ENCODE measurements at regions not wholly inside any gene's neighbourhood (a gene's known extent, or its start where the extent isn't known, plus 50 kb on each side); places are given as distances from the start of the nearest gene placed in this dataset.

- POLR2A ChIA-PET = no interaction called here
- H3K27ac ChIP-seq (ENCODE audit: extremely low read length, insufficient read depth, low read length) = no peak overlapping the region
- in situ Hi-C loops (cut with HindIII; ENCODE audit: extremely low pct_ligation_motif_present, low pct_unique_long_range_greater_than_20kb) (no loop called here), intact Hi-C loops (cut with micrococcal nuclease; ENCODE audit: unreplicated experiment) (no loop called here)
- no peak overlapping the region for H2AFZ ChIP-seq (ENCODE audit: low read length)
- H3K36me3 ChIP-seq (replicated peaks in 1 of 2; ENCODE audit: control insufficient read depth in 1 of 2, insufficient read depth in 2 of 2, low read length in 2 of 2) = no peaks in the 10 kb centered on the region
- CTCF ChIA-PET (ENCODE audit: low intra/inter-chr PET ratio, low total read pairs) = no interaction called here
- TF ChIP-seq, protein P1, sequence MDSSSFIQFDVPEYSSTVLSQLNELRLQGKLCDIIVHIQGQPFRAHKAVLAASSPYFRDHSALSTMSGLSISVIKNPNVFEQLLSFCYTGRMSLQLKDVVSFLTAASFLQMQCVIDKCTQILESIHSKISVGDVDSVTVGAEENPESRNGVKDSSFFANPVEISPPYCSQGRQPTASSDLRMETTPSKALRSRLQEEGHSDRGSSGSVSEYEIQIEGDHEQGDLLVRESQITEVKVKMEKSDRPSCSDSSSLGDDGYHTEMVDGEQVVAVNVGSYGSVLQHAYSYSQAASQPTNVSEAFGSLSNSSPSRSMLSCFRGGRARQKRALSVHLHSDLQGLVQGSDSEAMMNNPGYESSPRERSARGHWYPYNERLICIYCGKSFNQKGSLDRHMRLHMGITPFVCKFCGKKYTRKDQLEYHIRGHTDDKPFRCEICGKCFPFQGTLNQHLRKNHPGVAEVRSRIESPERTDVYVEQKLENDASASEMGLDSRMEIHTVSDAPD (CRISPR knock-in tag; IDR thresholded peaks at IDR 0.05) = no peak
- TF ChIP-seq ZNF317 (CRISPR knock-in tag; IDR thresholded peaks at IDR 0.05) (no peak), YEATS2 (CRISPR knock-in tag; IDR thresholded peaks at IDR 0.05; ENCODE audit: borderline replicate concordance) (no peak), ZNF879 (CRISPR knock-in tag; IDR thresholded peaks at IDR 0.05) (no peak), NCOA2 (CRISPR knock-in tag; IDR thresholded peaks at IDR 0.05) (no peak), ZFYVE20 (CRISPR knock-in tag; IDR thresholded peaks at IDR 0.05; ENCODE audit: borderline replicate concordance, low read depth) (no peak), HOXA7 (CRISPR knock-in tag; IDR thresholded peaks at IDR 0.05) (no peak), ZC3H13 (CRISPR knock-in tag; IDR thresholded peaks at IDR 0.05) (no peak), MEF2D (CRISPR knock-in tag; IDR thresholded peaks at IDR 0.05) (no peak), ZNF776 (CRISPR knock-in tag; IDR thresholded peaks at IDR 0.05) (no peak), MYNN (CRISPR knock-in tag; IDR thresholded peaks at IDR 0.05; ENCODE audit: low read depth) (no peak), ZFP82 (CRISPR knock-in tag; IDR thresholded peaks at IDR 0.05; ENCODE audit: borderline replicate concordance) (no peak), RFXANK (CRISPR knock-in tag; IDR thresholded peaks at IDR 0.05) (no peak), NCOR1 (IDR thresholded peaks at IDR 0.05; ENCODE audit: borderline replicate concordance, low read length) (no peak), SAFB2 (CRISPR knock-in tag; IDR thresholded peaks at IDR 0.05; ENCODE audit: borderline replicate concordance, low read depth) (no peak)
- TF ChIP-seq, protein P2, sequence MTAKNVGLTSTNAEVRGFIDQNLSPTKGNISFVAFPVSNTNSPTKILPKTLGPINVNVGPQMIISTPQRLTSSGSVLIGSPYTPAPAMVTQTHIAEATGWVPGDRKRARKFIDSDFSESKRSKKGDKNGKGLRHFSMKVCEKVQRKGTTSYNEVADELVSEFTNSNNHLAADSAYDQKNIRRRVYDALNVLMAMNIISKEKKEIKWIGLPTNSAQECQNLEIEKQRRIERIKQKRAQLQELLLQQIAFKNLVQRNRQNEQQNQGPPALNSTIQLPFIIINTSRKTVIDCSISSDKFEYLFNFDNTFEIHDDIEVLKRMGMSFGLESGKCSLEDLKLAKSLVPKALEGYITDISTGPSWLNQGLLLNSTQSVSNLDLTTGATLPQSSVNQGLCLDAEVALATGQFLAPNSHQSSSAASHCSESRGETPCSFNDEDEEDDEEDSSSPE (CRISPR knock-in tag; IDR thresholded peaks at IDR 0.05) = no peak
- H4K20me1 ChIP-seq (ENCODE audit: insufficient read depth, low read length) = no peaks in the 10 kb centered on the region
- FAIRE-seq = no peak
- no peak for DNase-seq (ENCODE audit: low spot score)
- H3K27me3 ChIP-seq (ENCODE audit: control insufficient read depth in 1 of 2, insufficient read depth in 2 of 2, low read length in 2 of 2) = no peaks in the 10 kb centered on the region
- ATAC-seq = no peak
- no TSS peak for BruUV-seq (replicated peaks)
- no peak overlapping the region for H3K4me3 ChIP-seq (replicated peaks in 1 of 3; ENCODE audit: insufficient read depth in 1 of 3, low read depth in 2 of 3, low read length in 3 of 3)
- no peak overlapping the region for H3K9ac ChIP-seq (ENCODE audit: insufficient read depth, low read depth, low read length)
- no peak overlapping the region for H3K4me2 ChIP-seq (ENCODE audit: low read depth, low read length)
- no peaks in the 10 kb centered on the region for H3K79me2 ChIP-seq (ENCODE audit: insufficient read depth, low read length)
- no peaks in the 10 kb centered on the region for H3K4me1 ChIP-seq (ENCODE audit: insufficient read depth, low read length)
- H3K9me3 ChIP-seq (ENCODE audit: low read length) = no peaks in the 10 kb centered on the region
Measured at GRCh38 chr5:22998362-22998761, 145.2 kb upstream of the CDH12 start.

Data from HepG2 (cell line).